ENCODE measurements at regions not wholly inside any gene's neighbourhood (a gene's known extent, or its start where the extent isn't known, plus 50 kb on each side); places are given as distances from the start of the nearest gene placed in this dataset.

DNA sequence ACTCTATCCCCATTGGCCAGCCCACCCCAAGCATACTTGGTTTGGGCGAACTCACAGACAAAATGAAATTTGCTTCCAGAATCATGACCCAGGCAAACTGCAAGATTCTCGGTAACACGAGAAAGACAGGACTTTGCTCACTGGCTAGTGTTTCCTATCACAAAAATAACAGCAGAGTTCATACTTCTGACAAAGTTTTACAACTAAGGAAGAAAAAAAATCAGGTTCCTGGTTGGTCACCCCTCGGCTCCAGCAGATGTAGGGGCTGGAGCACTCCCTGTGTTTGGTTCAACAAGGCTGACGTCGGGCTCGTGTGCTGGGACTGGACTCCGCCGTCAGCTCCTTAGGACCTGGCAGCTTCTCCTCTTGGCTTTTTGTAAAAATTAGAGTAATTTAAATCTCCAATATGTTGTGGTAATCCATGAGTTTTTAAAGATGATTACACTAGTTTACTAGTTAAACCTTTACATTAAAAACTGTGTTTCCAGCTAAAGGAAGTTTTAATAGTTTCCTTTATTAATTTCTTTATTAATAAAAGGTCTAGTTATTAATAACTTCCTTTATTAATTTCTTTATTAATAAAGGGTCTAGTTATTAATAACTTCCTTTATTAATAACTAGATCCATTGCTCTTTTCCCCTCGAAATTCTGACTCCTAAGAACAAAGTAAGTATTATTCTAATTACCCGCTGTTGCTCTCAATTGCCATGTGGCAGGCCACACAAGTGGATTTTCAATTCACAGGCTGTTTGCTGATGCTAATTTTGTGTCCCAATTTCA is 115.6 kb upstream of the RNF32 start:
- dilution Hi-C loops (cut with HindIII; ENCODE audit: low sequenced_read_pairs, unreplicated experiment): no loop called here
- H3K27ac ChIP-seq (ENCODE audit: insufficient read depth, low read length): no peak overlapping the region
- intact Hi-C loops (cut with micrococcal nuclease): no loop called here
- no peak overlapping the region for H3K23ac ChIP-seq (ENCODE audit: low read depth, low read length)
- no peak overlapping the region for H2BK5ac ChIP-seq (ENCODE audit: low read depth, low read length, poor library complexity, severe bottlenecking)
- no peaks in the 10 kb centered on the region for H3K9me1 ChIP-seq (ENCODE audit: insufficient read depth, low read length)
- H2BK15ac ChIP-seq (ENCODE audit: low read depth, low read length): no peak overlapping the region
- H2AFZ ChIP-seq (replicated peaks; ENCODE audit: low read length, poor library complexity): no peak overlapping the region
- H3K14ac ChIP-seq (replicated peaks; ENCODE audit: low read depth, low read length): no peak overlapping the region
- 45% methylated on average over 4 of the region's 11 CpGs; no CpG with 5 or more reads in 1 of the 2 experiments for WGBS, 2 experiments (ENCODE audit: extremely low coverage in 2 of 2, insufficient read length in 1 of 2)
- CTCF ChIA-PET: no interaction called here
- DNase-seq (no peak), ATAC-seq (ENCODE audit: low read depth) (no peak)
- no peak overlapping the region for H2BK120ac ChIP-seq (ENCODE audit: low read depth, low read length)
- H4K5ac ChIP-seq (ENCODE audit: low read depth, low read length): no peak overlapping the region
- POLR2A ChIA-PET (ENCODE audit: unreplicated experiment): no interaction called here
- no peak overlapping the region for H3K4ac ChIP-seq (ENCODE audit: low read depth, low read length)
- no peak overlapping the region for H3K18ac ChIP-seq (ENCODE audit: low read depth, low read length)
- no TSS peak for BruUV-seq (replicated peaks)
- in situ Hi-C loops (cut with MboI; ENCODE audit: low sequenced_read_pairs): no loop called here
- H3K56ac ChIP-seq (ENCODE audit: extremely low read depth, insufficient read depth, low read length): no peak overlapping the region
- H3K36me3 ChIP-seq (ENCODE audit: control insufficient read depth, insufficient read depth, low read length): no peaks in the 10 kb centered on the region
- H3K9me3 ChIP-seq (ENCODE audit: control insufficient read depth, insufficient read depth, low read length): peaks cover 4% of the 10 kb centered on the region
- H4K91ac ChIP-seq (ENCODE audit: insufficient read depth, low read depth, low read length): no peak overlapping the region
- no peak overlapping the region for H3K9ac ChIP-seq (ENCODE audit: low read depth, low read length)
- H3K4me3 ChIP-seq (ENCODE audit: insufficient read depth, low read depth, low read length): no peak overlapping the region
- H3K4me2 ChIP-seq (ENCODE audit: low read depth, low read length): no peak overlapping the region
- H3K27me3 ChIP-seq (ENCODE audit: control insufficient read depth, insufficient read depth, low read length): no peaks in the 10 kb centered on the region
- H4K20me1 ChIP-seq (ENCODE audit: insufficient read depth, low read length): no peaks in the 10 kb centered on the region
- TF ChIP-seq USF2 (IDR thresholded peaks at IDR 0.05; ENCODE audit: low read depth, low read length): no peak
- no peak for TF ChIP-seq NFE2L2 (IDR thresholded peaks at IDR 0.05; ENCODE audit: low read depth, low read length)
- TF ChIP-seq ELK1 (IDR thresholded peaks at IDR 0.05; ENCODE audit: borderline replicate concordance, low read depth, low read length): no peak
- TF ChIP-seq RFX5 (IDR thresholded peaks at IDR 0.05; ENCODE audit: low read depth, low read length): no peak
- TF ChIP-seq BHLHE40 (IDR thresholded peaks at IDR 0.05; ENCODE audit: low read depth, low read length): no peak
- no peak for TF ChIP-seq POLR2A (IDR thresholded peaks at IDR 0.05; ENCODE audit: low read depth, low read length)
- no peak for TF ChIP-seq RAD21 (IDR thresholded peaks at IDR 0.05; ENCODE audit: low read length)
- no peak for TF ChIP-seq CHD1 (IDR thresholded peaks at IDR 0.05; ENCODE audit: low read depth, low read length)
- H2AK5ac ChIP-seq (ENCODE audit: low read depth, low read length): no peak overlapping the region
- H3K4me1 ChIP-seq (ENCODE audit: control insufficient read depth, insufficient read depth, low read length): no peaks in the 10 kb centered on the region
- no peak overlapping the region for H2AK9ac ChIP-seq (replicated peaks; ENCODE audit: low read depth, low read length, poor library complexity)
- no peak overlapping the region for H2BK20ac ChIP-seq (ENCODE audit: low read depth, low read length)
- no peak overlapping the region for H4K8ac ChIP-seq (ENCODE audit: low read depth in 2 of 2, low read length in 2 of 2)
- no peaks in the 10 kb centered on the region for H3K79me1 ChIP-seq (ENCODE audit: low read depth in 1 of 2, low read length in 2 of 2)
